Stimulated activated CD4-positive, alpha-beta T cell treated with anti-CD3 and anti-CD28 coated beads, Interleukin-2, amount 100 ng/mL, for 48 hours (primary cell): ENCODE measurements at regions not wholly inside any gene's neighbourhood (a gene's known extent, or its start where the extent isn't known, plus 50 kb on each side); places are given as distances from the start of the nearest gene placed in this dataset.

Experiments used
- DNase-seq, 2 donors: peaks; one replicate each; pipeline ENCODE4 v3.0.0-alpha.2; 2020

DNA sequence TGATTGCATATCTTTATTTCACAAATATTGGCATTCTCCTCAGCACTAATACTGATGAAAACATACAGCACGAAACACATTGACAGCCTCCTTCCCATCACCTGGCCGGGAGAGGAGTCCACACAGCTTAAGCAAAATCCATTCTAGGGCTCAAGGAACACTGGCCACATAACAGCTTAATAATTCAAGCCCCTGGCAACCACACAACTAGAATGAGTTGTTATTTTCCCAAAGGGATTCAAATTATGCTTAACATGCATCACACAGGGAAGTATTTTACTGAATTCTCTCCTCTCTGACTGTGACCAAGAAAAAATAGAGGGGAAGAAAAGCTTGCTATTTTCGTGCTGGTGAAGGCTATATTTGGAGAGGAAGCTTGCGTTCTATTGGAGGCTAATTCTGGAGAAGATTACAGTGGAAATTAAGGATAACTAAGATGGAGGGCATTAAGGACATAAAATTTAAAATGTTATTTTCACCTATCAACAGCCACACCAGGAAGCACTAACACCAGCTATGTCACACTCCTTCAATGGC lies 198.5 kb downstream of the ADGRG6 start:
- no peak for DNase-seq

DNA sequence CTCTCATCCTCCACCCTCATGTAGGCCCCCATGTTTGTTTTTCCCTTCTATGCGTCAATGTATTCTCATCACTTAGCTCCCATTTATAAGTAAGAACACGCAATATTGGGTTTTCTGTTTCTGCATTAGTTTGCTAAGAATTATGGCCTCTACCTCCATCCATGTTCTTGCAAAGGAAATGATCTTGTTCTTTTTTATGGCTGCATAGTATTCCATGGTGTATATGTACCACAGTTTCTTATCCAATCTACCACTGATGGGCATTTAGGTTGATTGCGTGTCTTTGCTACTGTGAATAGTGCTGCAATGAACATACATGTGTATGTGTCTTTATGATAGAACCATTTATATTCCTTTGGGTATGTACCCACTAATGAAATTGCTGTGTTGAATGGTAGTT lies 200.0 kb downstream of the ADGRG6 start:
- DNase-seq = no peak

- no peak for DNase-seq
Observed at GRCh38 chr6:142507065-142507464, 205.3 kb downstream of the ADGRG6 start.

GRCh38 chr6:142510211-142510610 lies 208.4 kb downstream of the ADGRG6 start:
- no peak for DNase-seq

GRCh38 chr6:142518126-142518525 lies 216.3 kb downstream of the ADGRG6 start:
- no peak for DNase-seq

DNA sequence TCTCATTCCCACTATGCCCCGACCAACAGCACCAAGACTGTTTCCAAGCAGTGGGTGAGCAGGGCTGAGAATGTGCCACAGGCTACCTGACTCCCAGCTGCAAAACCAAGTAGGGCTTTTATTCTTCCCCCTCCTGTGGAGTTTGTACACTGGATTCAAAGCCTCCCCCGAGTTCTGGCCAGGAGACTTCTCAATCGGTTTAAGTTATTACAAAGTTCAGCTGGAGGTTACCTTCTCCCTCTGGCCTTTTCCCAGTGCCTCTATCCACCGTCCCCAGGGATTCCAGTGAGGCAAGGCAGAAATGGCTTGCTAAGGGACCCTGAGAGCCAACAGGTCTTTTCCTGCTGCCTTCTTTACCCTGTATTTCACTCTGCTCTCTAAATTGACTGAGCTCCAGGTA lies 217.0 kb downstream of the ADGRG6 start:
- DNase-seq = no peak

GRCh38 chr6:142521791-142522190 lies 220.0 kb downstream of the ADGRG6 start:
- DNase-seq = no peak

DNA sequence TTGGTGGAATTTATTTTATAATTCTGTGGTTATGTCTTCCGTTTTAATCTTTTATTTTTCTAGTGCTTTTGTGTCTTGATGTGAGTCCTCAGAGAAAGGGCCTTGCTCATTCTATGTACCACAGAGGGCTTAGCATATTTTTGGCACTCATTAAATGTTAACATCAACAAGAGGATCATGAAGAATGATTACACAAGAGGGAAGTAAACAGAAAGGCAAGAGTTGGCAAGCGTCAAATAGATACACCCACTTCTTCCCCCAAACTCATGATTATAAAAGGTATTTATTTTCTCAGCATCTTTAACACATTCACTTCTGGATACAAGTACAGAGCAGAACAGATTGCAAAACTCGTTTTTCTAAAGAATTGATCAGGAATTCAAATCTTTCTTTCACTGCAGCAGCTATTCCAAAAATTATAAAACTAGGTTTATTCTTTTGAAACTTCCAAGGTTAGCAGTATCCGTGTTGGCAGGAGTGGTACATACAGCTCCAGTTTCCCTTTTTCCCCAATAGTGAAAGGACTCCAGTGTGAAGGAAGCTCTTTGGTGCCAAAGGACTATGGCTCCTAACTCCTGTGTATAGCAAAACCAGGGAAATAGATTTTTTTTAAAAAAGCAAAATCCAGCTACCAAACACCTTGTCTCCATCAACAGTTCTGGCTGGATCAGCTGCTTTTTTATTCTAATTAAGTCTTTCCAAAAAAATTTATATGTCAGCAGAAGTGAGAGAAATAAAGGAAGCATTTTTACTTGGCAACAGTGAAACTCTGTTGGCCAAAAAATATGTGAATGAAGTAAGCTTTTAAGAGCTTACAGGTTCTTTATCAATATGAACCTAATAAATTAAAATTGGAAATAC lies 221.9 kb downstream of the ADGRG6 start:
- no peak for DNase-seq

GRCh38 chr6:142530566-142530965 lies 228.8 kb downstream of the ADGRG6 start:
- DNase-seq = no peak

DNA sequence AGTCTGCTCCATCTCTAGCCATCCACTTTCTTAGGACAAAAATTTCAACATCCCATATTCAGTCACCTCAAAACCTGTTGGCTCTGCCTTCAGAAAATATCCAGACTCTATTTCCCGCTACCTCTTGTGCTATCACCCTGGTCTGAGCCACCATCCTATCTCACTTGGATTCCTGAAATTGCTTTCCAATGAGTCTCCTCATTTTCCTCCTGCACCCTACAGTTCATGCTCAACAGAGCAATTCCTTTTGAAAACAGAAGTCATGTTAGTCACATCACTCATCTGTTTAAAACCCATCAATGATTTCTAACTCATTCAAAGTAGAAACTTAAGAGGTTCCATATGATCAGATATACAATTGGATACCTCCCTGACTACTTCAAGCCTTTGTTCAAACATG lies 229.9 kb downstream of the ADGRG6 start:
- DNase-seq = no peak

- no peak for DNase-seq
Observed at GRCh38 chr6:142534076-142534475, 232.3 kb downstream of the ADGRG6 start.

- DNase-seq = no peak
Observed at GRCh38 chr6:142534484-142534883, 232.7 kb downstream of the ADGRG6 start.

DNA sequence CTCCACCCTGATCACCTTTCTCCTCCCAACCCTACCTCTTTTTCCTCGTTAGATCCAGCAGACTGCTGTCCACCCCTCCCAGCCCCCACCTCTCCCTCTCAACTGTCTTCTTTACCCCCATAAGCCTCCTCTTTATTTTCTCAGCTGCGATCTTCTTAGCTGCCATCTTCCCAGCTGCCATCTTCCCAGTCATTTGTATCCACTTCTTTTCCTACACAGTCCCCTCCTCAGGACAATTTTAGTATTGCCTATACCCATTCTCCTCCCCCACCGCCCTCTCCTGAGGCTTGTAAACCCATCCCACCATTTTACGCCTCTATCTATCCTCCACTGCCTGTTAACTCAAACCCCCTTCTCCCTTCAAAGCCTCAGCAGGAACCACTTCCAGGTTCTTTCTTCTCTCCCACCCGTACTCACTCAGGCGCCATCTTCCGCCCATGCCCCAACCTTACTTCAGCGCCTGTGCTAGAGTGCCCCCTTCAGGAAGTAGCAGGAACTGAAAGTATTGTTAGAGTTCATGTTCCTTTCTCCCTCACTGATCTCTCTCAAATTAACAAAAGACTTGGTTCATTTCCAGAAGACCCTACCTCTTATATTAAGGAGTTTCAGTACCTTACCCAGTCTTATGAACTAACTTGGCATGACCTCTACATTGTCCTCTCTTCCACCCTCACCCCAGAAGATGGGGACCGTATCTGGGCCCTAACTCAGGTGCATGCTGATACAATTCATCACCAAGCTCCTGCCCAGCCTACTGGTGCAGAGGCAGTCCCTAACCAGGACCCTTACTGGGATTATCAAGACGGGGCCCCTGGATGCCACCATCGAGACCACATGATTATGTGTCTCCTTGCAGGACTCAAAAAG lies 236.0 kb downstream of the ADGRG6 start:
- DNase-seq = peak; percentile 9 to 15

DNA sequence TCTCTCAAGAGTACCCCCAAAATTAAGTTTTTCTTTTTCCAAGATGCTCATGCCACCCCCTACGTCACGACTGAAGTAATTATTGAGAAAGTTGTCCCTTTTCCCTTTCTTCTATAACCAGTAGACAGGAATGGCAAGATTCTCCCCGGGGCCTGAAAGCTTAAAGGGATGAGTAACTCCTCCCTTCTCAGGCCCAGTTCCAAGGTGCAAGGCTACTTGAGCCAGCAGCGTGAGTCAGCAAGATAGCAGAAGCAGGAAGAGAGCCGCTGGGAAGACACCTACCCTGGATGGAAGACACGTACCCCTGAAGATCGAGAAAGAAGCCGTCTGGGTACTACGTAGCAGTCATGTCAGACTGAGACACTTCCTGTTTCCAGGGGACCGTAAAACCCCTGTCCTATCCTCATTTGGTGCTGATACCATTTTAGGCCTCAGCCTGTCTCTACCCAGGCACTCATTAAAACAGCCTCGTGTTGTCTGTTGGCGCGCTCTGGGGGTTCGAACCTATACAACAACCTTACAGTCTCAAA lies 241.0 kb downstream of the ADGRG6 start:
- DNase-seq = no peak

GRCh38 chr6:142543606-142544005 lies 241.8 kb downstream of the ADGRG6 start:
- DNase-seq = no peak

- no peak for DNase-seq
Observed at GRCh38 chr6:142544199-142544838, 242.5 kb downstream of the ADGRG6 start.

DNA sequence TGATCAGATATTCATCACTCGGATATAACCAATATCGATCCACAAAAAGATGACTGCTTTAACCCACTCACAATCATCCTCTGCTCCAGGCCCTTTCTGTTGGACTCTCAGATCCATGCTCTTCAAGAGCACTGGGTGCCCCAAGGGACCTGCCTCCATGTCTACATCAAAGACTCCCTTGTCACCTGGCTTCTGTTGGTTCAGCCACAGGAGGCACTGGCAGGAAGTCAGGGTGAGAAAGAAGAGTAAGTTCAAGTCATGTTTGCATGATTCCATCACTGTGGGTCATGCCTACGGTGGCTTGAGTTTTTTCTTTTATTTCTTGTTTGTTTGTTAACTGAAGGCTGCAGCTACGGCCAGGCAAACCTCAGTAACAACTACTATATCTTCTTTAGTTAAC lies 243.3 kb downstream of the ADGRG6 start:
- no peak for DNase-seq

- no peak for DNase-seq
Observed at GRCh38 chr6:142548566-142548965, 246.8 kb downstream of the ADGRG6 start.

DNA sequence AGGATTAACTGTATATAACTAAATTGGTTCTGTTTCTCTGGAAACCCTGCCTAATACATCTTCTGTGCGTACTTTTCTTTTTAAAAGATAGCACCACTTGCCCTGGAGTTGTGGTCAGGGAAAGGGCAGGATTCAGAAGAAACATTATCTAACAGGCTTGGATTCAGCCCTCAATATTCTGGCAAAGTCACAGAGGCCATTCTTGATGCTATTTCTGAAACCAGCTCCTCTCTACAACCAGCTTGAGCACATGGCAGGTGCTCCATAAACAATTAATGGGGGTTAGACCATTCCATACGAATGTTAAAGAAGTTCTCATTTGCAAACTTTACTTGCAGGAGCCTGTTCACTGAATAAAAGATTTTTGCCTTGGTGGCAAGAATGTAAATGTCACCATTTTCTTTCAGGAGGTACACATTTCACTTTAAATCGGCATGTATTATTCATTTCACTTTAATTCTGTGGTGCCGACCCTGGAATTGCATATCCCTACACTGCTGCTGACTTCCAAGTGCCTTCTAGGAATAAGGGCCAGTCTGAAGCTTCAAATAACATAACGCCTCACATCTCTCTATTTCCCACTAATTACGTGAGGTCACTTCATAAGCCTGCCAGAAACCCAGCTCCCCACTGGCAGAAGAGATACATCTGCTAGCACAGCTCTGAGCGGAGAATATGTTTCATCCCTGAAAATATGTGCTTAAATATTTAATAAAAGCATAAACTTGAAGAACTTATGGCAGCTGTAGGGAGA lies 248.7 kb downstream of the ADGRG6 start:
- no peak for DNase-seq

DNA sequence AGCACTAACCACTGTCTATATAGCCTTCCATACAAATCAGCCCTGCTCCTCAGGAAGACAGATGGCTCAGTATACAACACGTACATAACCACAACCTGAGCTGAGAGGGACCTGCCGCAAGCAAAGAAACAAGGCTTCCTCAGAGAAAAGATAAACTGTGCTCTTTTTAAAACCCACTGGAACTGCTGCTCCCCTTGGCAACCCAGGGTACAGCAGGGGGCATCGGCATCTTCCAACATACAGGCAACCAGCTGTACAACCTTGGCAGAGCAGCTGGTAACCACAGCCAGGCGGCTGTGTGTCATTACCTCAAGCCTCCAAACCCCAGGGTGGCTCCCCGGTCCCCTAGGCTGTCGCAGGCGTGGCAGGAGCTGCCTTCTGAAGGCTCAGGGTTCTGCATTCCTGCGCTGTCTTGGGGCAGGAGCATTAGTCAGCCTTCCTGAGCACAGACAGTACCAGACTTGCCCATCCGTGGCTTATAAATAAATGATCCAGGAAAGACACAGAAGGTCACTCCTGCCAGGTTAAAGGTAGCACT lies 249.5 kb downstream of the ADGRG6 start:
- DNase-seq = peak in 1 of 2 donors; percentile 39

- DNase-seq = no peak
Observed at GRCh38 chr6:142558786-142559185, 257.0 kb downstream of the ADGRG6 start.
